ENCODE measurements at regions not wholly inside any gene's neighbourhood (a gene's known extent, or its start where the extent isn't known, plus 50 kb on each side); places are given as distances from the start of the nearest gene placed in this dataset.
"Not testable (repeated sequence)": the region's sequence is repeated elsewhere in the genome, so short reads cannot be mapped to it uniquely, and the experiment has no call there.

GRCh38 chr7:6979456-6979855 is 153.4 kb upstream of the CCZ1B start:
- not testable (repeated sequence) for TF ChIP-seq CTCF (IDR thresholded peaks at IDR 0.05; ENCODE audit: borderline replicate concordance, extremely low read depth, low read length, poor library complexity, severe bottlenecking); EZH2 (IDR thresholded peaks at IDR 0.05; ENCODE audit: borderline replicate concordance, low read depth, low read length, severe bottlenecking)

All from DND-41 (cell line).